OCI-LY3 (cell line): ENCODE measurements at regions not wholly inside any gene's neighbourhood (a gene's known extent, or its start where the extent isn't known, plus 50 kb on each side); places are given as distances from the start of the nearest gene placed in this dataset.

Experiments
- EZH2phosphoT487 ChIP-seq: fragments of 200-600 bp; shearing (Covaris generic); IDR thresholded peaks from 2 replicates; pipeline ENCODE4 v1.6.1; 2018; ENCODE audit warnings: antibody characterized with exemption, mixed run types, low read depth
- TF ChIP-seq, protein P1 (sequence below): fragments of 200-600, 300-600 bp; sonication (generic); IDR thresholded peaks from 2 replicates; pipeline ENCODE4 v1.5.1; 2014; ENCODE audit warnings: antibody characterized with exemption, low read length, low read depth

GRCh38 chr7:136116186-136116585 lies 139.0 kb upstream of the MTPN start:
- TF ChIP-seq, protein P1, sequence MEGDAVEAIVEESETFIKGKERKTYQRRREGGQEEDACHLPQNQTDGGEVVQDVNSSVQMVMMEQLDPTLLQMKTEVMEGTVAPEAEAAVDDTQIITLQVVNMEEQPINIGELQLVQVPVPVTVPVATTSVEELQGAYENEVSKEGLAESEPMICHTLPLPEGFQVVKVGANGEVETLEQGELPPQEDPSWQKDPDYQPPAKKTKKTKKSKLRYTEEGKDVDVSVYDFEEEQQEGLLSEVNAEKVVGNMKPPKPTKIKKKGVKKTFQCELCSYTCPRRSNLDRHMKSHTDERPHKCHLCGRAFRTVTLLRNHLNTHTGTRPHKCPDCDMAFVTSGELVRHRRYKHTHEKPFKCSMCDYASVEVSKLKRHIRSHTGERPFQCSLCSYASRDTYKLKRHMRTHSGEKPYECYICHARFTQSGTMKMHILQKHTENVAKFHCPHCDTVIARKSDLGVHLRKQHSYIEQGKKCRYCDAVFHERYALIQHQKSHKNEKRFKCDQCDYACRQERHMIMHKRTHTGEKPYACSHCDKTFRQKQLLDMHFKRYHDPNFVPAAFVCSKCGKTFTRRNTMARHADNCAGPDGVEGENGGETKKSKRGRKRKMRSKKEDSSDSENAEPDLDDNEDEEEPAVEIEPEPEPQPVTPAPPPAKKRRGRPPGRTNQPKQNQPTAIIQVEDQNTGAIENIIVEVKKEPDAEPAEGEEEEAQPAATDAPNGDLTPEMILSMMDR = no peak
- no peak for TF ChIP-seq EZH2phosphoT487
